H9 (cell line): ENCODE measurements at regions not wholly inside any gene's neighbourhood (a gene's known extent, or its start where the extent isn't known, plus 50 kb on each side); places are given as distances from the start of the nearest gene placed in this dataset.
A peak's percentile ranks its signal among the peaks of the same experiment; 100 is the strongest.

Experiments
- DNase-seq: peaks from one replicate; pipeline ENCODE4 v3.0.0-alpha.2; 2017
- H2AFZ ChIP-seq: one replicate; pipeline ENCODE4 v1.6.1; 2013; ENCODE audit warnings: mild to moderate bottlenecking, low read length, control low read depth, moderate library complexity
- H2AK5ac ChIP-seq: 2 replicates; pipeline ENCODE4 v1.6.1; 2013; ENCODE audit warnings: low read length, control low read depth, mixed read lengths; ENCODE audit not compliant: insufficient read length
- H2BK120ac ChIP-seq: one replicate; pipeline ENCODE4 v1.6.1; 2013; ENCODE audit warnings: low read depth, mild to moderate bottlenecking, low read length, control low read depth, inconsistent platforms; ENCODE audit not compliant: poor library complexity, severe bottlenecking
- H2BK12ac ChIP-seq: 2 replicates; pipeline ENCODE4 v1.6.1; 2013; ENCODE audit warnings: low read length, control low read depth, mixed read lengths, low read depth; ENCODE audit not compliant: insufficient read length
- H2BK15ac ChIP-seq: 2 replicates; pipeline ENCODE4 v1.6.1; 2013; ENCODE audit warnings: low read depth, low read length, control low read depth
- H2BK20ac ChIP-seq: one replicate; pipeline ENCODE4 v1.6.1; 2013; ENCODE audit warnings: low read depth, mild to moderate bottlenecking, low read length, control low read depth, inconsistent platforms; ENCODE audit not compliant: poor library complexity, severe bottlenecking
- H2BK5ac ChIP-seq: 2 replicates; pipeline ENCODE4 v1.6.1; 2013; ENCODE audit warnings: low read length, control low read depth, mixed read lengths; ENCODE audit not compliant: insufficient read length
- H3K14ac ChIP-seq: 2 replicates; pipeline ENCODE4 v1.6.1; 2013; ENCODE audit warnings: low read length, control low read depth; ENCODE audit not compliant: insufficient read depth
- H3K18ac ChIP-seq: 2 replicates; pipeline ENCODE4 v1.6.1; 2013; ENCODE audit warnings: low read depth, mild to moderate bottlenecking, mixed read lengths, low read length, control low read depth; ENCODE audit not compliant: insufficient read length
- H3K23ac ChIP-seq: 2 replicates; pipeline ENCODE4 v1.6.1; 2013; ENCODE audit warnings: low read length, control low read depth, mixed read lengths, low read depth; ENCODE audit not compliant: insufficient read length
- H3K23me2 ChIP-seq: 2 replicates; pipeline ENCODE4 v1.6.1; 2013; ENCODE audit warnings: low read depth, mild to moderate bottlenecking, mixed read lengths, low read length, control low read depth; ENCODE audit not compliant: insufficient read length, poor library complexity, severe bottlenecking
- H3K27ac ChIP-seq: 2 replicates; pipeline ENCODE4 v1.5.1; 2013; ENCODE audit warnings: low read length, control low read depth, mixed read lengths, low read depth; ENCODE audit not compliant: insufficient read length
- H3K27me3 ChIP-seq: 2 replicates; pipeline ENCODE4 v1.6.1; 2013; ENCODE audit warnings: low read length, control low read depth, inconsistent platforms; ENCODE audit not compliant: insufficient read depth
- H3K4ac ChIP-seq: 2 replicates; pipeline ENCODE4 v1.6.1; 2013; ENCODE audit warnings: low read depth, mild to moderate bottlenecking, control low read depth, inconsistent platforms, low read length, moderate library complexity
- H3K4me1 ChIP-seq: 2 replicates; pipeline ENCODE4 v1.6.1; 2013; ENCODE audit warnings: low read length, control low read depth, inconsistent platforms; ENCODE audit not compliant: insufficient read depth
- H3K4me2 ChIP-seq: 2 replicates; pipeline ENCODE4 v1.6.1; 2013; ENCODE audit warnings: low read length, control low read depth, mixed read lengths; ENCODE audit not compliant: insufficient read length, insufficient read depth
- H3K56ac ChIP-seq: 2 replicates; pipeline ENCODE4 v1.6.1; 2013; ENCODE audit warnings: low read depth, mild to moderate bottlenecking, mixed read lengths, low read length, control low read depth; ENCODE audit not compliant: insufficient read length
- H3K79me1 ChIP-seq: 2 replicates; pipeline ENCODE4 v1.6.1; 2013; ENCODE audit warnings: low read depth, mild to moderate bottlenecking, moderate library complexity, low read length, control low read depth, inconsistent platforms; ENCODE audit not compliant: insufficient read depth, poor library complexity, severe bottlenecking
- H3K79me2 ChIP-seq: 2 replicates; pipeline ENCODE4 v1.6.1; 2013; ENCODE audit warnings: low read length, control low read depth, inconsistent platforms; ENCODE audit not compliant: insufficient read depth
- H3K9ac ChIP-seq: 2 replicates; pipeline ENCODE4 v1.6.1; 2013; ENCODE audit warnings: low read length, control low read depth, mixed read lengths; ENCODE audit not compliant: insufficient read length; ENCODE audit errors: extremely low read depth
- H3K9me3 ChIP-seq: one replicate; pipeline ENCODE4 v1.6.1; 2013; ENCODE audit warnings: low read depth, low read length, inconsistent platforms; ENCODE audit not compliant: control insufficient read depth
- H3T11ph ChIP-seq: one replicate; pipeline ENCODE4 v1.6.1; 2013; ENCODE audit warnings: mild to moderate bottlenecking, low read length, control low read depth, inconsistent platforms
- H4K20me1 ChIP-seq: one replicate; pipeline ENCODE4 v1.6.1; 2013; ENCODE audit not compliant: control insufficient read depth, insufficient read length, insufficient read depth
- H4K5ac ChIP-seq: 2 replicates; pipeline ENCODE4 v1.6.1; 2013; ENCODE audit warnings: low read depth, mild to moderate bottlenecking, mixed read lengths, low read length, control low read depth; ENCODE audit not compliant: insufficient read length
- H4K8ac ChIP-seq: replicated peaks from 2 replicates; pipeline ENCODE4 v1.6.1; 2013; ENCODE audit warnings: low read length, control low read depth, mixed read lengths, low read depth; ENCODE audit not compliant: insufficient read length
- H4K91ac ChIP-seq: 2 replicates; pipeline ENCODE4 v1.6.1; 2013; ENCODE audit warnings: low read depth, mild to moderate bottlenecking, moderate library complexity, mixed read lengths, low read length, control low read depth; ENCODE audit not compliant: insufficient read length
- H3K27ac Mint-ChIP-seq, 3 experiments: 2 replicates in 2 of 3; 3 replicates in 1 of 3; pipeline ENCODE4 v1.8.0; 2020 to 2021; ENCODE audit warnings: mixed read lengths in 3 of 3, mild to moderate bottlenecking in 1 of 3, moderate library complexity in 1 of 3
- H3K27me3 Mint-ChIP-seq: 2 replicates; pipeline ENCODE4 v1.8.0; 2021; ENCODE audit warnings: low read depth, mild to moderate bottlenecking, moderate library complexity, mixed read lengths
- H3K36me3 Mint-ChIP-seq, 3 experiments: 2 replicates in 2 of 3; 3 replicates in 1 of 3; pipeline ENCODE4 v1.8.0; 2020 to 2021; ENCODE audit warnings: low read depth in 3 of 3, mixed read lengths in 3 of 3; ENCODE audit not compliant: insufficient read depth in 1 of 3
- H3K4me1 Mint-ChIP-seq, 2 experiments: 2 replicates each; pipeline ENCODE4 v1.8.0; 2020; ENCODE audit warnings: mixed read lengths in 2 of 2
- H3K4me3 Mint-ChIP-seq, 2 experiments: 2 replicates in 1 of 2; 3 replicates in 1 of 2; pipeline ENCODE4 v1.8.0; 2020 to 2021; ENCODE audit warnings: mild to moderate bottlenecking in 2 of 2, mixed read lengths in 2 of 2, moderate library complexity in 1 of 2
- H3K9me3 Mint-ChIP-seq, 2 experiments: 2 replicates in 1 of 2; 3 replicates in 1 of 2; pipeline ENCODE4 v1.8.0; 2020; ENCODE audit warnings: mild to moderate bottlenecking in 2 of 2, mixed read lengths in 2 of 2, moderate library complexity in 1 of 2
- WGBS: extraction: QIAGEN DNeasy Blood & Tissue Kit; methylation state at CpG from one replicate; pipeline ENCODE4 v1.1.7; 2013; ENCODE audit warnings: missing lambda C conversion rate, low lambda C conversion rate, mixed read lengths; ENCODE audit not compliant: insufficient read length; ENCODE audit errors: extremely low coverage; 5-methylcytosine and 5-hydroxymethylcytosine counted together
- TF ChIP-seq, protein P1 (sequence below): fragments of 200-600 bp; sonication (generic); conservative IDR thresholded peaks from 3 replicates; pipeline ENCODE4 v1.8.0; 2021; ENCODE audit warnings: antibody characterized with exemption, mild to moderate bottlenecking

DNA sequence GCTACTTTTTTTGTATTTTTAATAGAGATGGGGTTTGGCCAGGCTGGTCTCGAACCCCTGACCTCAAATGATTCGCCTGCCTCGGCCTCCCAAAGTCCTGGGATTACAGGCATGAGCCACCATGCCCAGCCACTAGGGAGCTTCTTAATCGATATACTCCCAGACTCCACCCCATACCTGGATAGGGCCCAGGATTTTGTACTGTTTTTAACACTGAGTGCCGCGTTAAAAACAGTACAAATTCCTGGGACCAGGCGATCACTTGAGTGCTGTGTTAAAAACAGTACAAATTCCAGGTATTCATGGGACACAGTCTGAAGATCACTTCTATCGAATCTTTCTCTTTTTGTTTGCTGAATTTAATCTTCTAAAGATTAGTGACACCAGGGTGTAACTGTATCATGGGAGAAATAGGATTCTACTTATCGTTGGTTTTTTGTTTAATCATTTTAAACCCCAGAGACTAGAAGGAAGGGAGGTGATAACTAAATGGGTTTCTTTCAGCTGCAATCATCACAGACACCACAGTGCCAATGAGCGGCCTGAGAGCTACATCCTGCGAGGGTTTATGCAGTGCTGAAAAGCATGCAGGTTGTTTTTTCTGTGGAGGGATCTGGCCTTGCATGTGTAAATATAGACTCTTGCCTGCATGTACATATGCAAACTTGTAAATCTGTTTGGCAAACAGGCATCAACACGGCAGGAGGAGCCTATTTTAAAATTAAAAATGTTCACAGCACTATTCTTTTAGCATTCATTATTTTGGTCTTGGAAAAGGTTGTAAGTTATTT lies 303.8 kb upstream of the WWC1 start:
- H4K91ac ChIP-seq, result no peak overlapping the region
- H2BK120ac ChIP-seq, result no peak overlapping the region
- no peak overlapping the region for H3K9ac ChIP-seq
- Mint-ChIP-seq H3K4me3 (peak overlapping the region in 1 of 2 experiments; percentile 6; a peak in 1 of 5 replicates), H3K36me3 (no peaks in the 10 kb centered on the region; a peak in 1 of 7 replicates), H3K27me3 (no peaks in the 10 kb centered on the region), H3K27ac (0 out of 7 replicates have a peak overlapping the region, but pooled peaks of 1 of the 3 experiments have one; percentile 12), H3K9me3 (no peaks in the 10 kb centered on the region), H3K4me1 (peaks cover 37 to 39% of the 10 kb centered on the region in 2 experiments)
- H3K18ac ChIP-seq, result no peak overlapping the region
- no peaks in the 10 kb centered on the region for H3K9me3 ChIP-seq
- no peak for DNase-seq
- H3K23me2 ChIP-seq, result no peaks in the 10 kb centered on the region
- TF ChIP-seq, protein P1, sequence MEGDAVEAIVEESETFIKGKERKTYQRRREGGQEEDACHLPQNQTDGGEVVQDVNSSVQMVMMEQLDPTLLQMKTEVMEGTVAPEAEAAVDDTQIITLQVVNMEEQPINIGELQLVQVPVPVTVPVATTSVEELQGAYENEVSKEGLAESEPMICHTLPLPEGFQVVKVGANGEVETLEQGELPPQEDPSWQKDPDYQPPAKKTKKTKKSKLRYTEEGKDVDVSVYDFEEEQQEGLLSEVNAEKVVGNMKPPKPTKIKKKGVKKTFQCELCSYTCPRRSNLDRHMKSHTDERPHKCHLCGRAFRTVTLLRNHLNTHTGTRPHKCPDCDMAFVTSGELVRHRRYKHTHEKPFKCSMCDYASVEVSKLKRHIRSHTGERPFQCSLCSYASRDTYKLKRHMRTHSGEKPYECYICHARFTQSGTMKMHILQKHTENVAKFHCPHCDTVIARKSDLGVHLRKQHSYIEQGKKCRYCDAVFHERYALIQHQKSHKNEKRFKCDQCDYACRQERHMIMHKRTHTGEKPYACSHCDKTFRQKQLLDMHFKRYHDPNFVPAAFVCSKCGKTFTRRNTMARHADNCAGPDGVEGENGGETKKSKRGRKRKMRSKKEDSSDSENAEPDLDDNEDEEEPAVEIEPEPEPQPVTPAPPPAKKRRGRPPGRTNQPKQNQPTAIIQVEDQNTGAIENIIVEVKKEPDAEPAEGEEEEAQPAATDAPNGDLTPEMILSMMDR, result 0 out of 3 replicates have a peak, but pooled peaks have one; percentile 15
- no peak overlapping the region for H4K8ac ChIP-seq
- no peak overlapping the region for H2BK15ac ChIP-seq
- H3K27me3 ChIP-seq, result no peaks in the 10 kb centered on the region
- H3K4me2 ChIP-seq, result no peak overlapping the region
- no peak overlapping the region for H2BK20ac ChIP-seq
- no peak overlapping the region for H3K27ac ChIP-seq
- no peak overlapping the region for H3T11ph ChIP-seq
- H2BK5ac ChIP-seq, result no peak overlapping the region
- H3K23ac ChIP-seq, result no peak overlapping the region
- H4K5ac ChIP-seq, result no peak overlapping the region
- H2AK5ac ChIP-seq, result no peak overlapping the region
- no peaks in the 10 kb centered on the region; the same call in 1 of the 2 replicates for H3K4me1 ChIP-seq
- no peak overlapping the region for H2BK12ac ChIP-seq
- no peak overlapping the region for H2AFZ ChIP-seq
- H3K79me1 ChIP-seq, result no peaks in the 10 kb centered on the region
- no peaks in the 10 kb centered on the region for H3K79me2 ChIP-seq
- no peaks in the 10 kb centered on the region for H4K20me1 ChIP-seq
- no peak overlapping the region for H3K14ac ChIP-seq
- H3K56ac ChIP-seq, result no peak overlapping the region
- WGBS, result no CpG with 5 or more reads among the region's 12 CpGs
- no peak overlapping the region for H3K4ac ChIP-seq
